Neural crest cell (in vitro differentiated cells): ENCODE measurements at regions not wholly inside any gene's neighbourhood (a gene's known extent, or its start where the extent isn't known, plus 50 kb on each side); places are given as distances from the start of the nearest gene placed in this dataset.

Experiments used
- DNase-seq: peaks from one replicate; pipeline ENCODE4 v3.0.0; 2021; ENCODE audit warnings: low read depth, mixed read lengths, low spot score
- H3K27ac Mint-ChIP-seq: one replicate; pipeline ENCODE4 v1.8.0; 2021; ENCODE audit warnings: mild to moderate bottlenecking, mixed read lengths; ENCODE audit not compliant: unreplicated experiment
- H3K27me3 Mint-ChIP-seq: 2 replicates; pipeline ENCODE4 v1.8.0; 2021; ENCODE audit warnings: low read depth, mild to moderate bottlenecking, mixed read lengths
- H3K36me3 Mint-ChIP-seq: 2 replicates; pipeline ENCODE4 v1.8.0; 2021; ENCODE audit warnings: low read depth, mild to moderate bottlenecking, mixed read lengths
- H3K4me1 Mint-ChIP-seq: 2 replicates; pipeline ENCODE4 v1.8.0; 2021; ENCODE audit warnings: mixed read lengths
- H3K4me3 Mint-ChIP-seq: one replicate; pipeline ENCODE4 v1.8.0; 2021; ENCODE audit warnings: mild to moderate bottlenecking, mixed read lengths
- H3K9me3 Mint-ChIP-seq: 2 replicates; pipeline ENCODE4 v1.8.0; 2021; ENCODE audit warnings: mixed read lengths
- CTCF ChIP-seq: fragments of 200-600 bp; sonication (generic); conservative IDR thresholded peaks from 2 replicates; pipeline ENCODE4 v1.5.0; 2021; ENCODE audit warnings: antibody characterized with exemption, mild to moderate bottlenecking

DNA sequence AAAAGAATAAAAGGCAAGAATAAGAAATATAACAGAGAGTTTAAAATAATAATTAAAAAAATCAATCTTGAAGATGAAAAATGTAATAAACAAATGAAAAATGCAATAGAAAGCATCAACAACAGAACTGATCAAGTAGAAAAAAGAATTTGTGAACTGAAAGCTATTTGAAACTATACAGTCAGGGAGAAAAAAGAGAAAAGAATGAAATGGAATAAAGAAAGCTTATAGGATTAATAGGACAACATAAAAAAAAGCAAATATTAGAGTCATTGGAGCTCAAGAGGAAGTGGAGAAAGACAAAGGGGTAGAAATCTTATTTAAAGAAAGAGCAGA is 126.8 kb upstream of the RPL34 start:
- peaks cover 5% of the 10 kb centered on the region for H3K36me3 Mint-ChIP-seq
- no peak for DNase-seq
- no peak overlapping the region for H3K27ac Mint-ChIP-seq
- no peaks in the 10 kb centered on the region for H3K27me3 Mint-ChIP-seq
- peaks cover 15% of the 10 kb centered on the region for H3K9me3 Mint-ChIP-seq
- H3K4me1 Mint-ChIP-seq = no peaks in the 10 kb centered on the region
- TF ChIP-seq CTCF = no peak
- H3K4me3 Mint-ChIP-seq = no peak overlapping the region

DNA sequence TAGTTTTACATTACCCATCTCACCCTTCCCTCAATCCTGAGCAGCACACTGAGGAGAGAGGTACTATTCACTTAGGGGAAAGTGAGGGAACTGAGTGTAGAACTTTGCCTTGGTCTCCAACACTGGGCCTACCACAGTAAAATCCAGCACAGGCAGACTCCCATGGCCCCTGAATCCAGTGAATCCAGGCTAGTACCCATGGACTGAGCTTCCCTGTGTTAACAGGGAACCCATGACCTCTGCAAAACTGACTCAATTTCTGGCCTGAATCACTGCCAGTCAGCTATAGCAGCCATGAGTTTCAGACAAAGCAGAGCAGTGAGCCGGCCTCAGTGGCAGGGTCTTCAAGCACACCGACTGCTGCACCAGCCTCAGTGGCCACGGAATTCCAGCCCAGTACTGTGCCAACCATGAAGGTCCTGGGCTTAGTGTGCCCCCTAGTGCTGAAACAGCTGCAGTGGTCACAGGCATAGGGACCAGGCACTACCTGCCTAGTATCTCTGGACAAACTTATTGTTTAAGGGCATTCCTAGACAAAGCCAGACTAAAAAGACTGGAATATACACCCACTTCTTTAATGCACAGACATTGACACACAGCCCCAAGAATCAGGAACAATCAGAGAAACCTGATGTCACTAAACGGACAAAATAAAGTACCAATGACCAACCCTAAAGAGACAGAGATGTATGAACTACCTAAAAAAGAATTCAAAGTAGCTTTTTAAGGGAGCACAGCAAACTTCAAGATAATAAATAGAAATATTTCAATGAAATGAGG is 127.4 kb upstream of the RPL34 start:
- TF ChIP-seq CTCF = peak; percentile 61
- Mint-ChIP-seq H3K4me1 (no peaks in the 10 kb centered on the region), H3K4me3 (no peak overlapping the region), H3K36me3 (peaks cover 2% of the 10 kb centered on the region), H3K9me3 (peaks cover 13% of the 10 kb centered on the region), H3K27me3 (no peaks in the 10 kb centered on the region), H3K27ac (no peak overlapping the region)
- DNase-seq = peak; percentile 25

- DNase-seq = no peak
- Mint-ChIP-seq H3K27ac (no peak overlapping the region), H3K36me3 (peaks cover 2% of the 10 kb centered on the region), H3K4me3 (no peak overlapping the region), H3K27me3 (no peaks in the 10 kb centered on the region), H3K9me3 (peaks cover 8% of the 10 kb centered on the region), H3K4me1 (no peaks in the 10 kb centered on the region)
- TF ChIP-seq CTCF = no peak
Measured at GRCh38 chr4:108488865-108489264, 131.5 kb upstream of the RPL34 start.

- Mint-ChIP-seq H3K27ac (no peak overlapping the region), H3K36me3 (no peaks in the 10 kb centered on the region), H3K27me3 (no peaks in the 10 kb centered on the region), H3K9me3 (peaks cover 2% of the 10 kb centered on the region), H3K4me3 (no peak overlapping the region), H3K4me1 (no peaks in the 10 kb centered on the region)
- DNase-seq = no peak
- no peak for TF ChIP-seq CTCF
Measured at GRCh38 chr4:108486046-108486445, 134.3 kb upstream of the RPL34 start.

GRCh38 chr4:108484187-108484586 is 136.2 kb upstream of the RPL34 start:
- no peak for DNase-seq
- H3K27me3 Mint-ChIP-seq = no peaks in the 10 kb centered on the region
- H3K27ac Mint-ChIP-seq = no peak overlapping the region
- no peaks in the 10 kb centered on the region for H3K4me1 Mint-ChIP-seq
- no peak for TF ChIP-seq CTCF
- H3K9me3 Mint-ChIP-seq = no peaks in the 10 kb centered on the region
- no peak overlapping the region for H3K4me3 Mint-ChIP-seq
- no peaks in the 10 kb centered on the region for H3K36me3 Mint-ChIP-seq
